H9 (cell line): ENCODE measurements at regions not wholly inside any gene's neighbourhood (a gene's known extent, or its start where the extent isn't known, plus 50 kb on each side); places are given as distances from the start of the nearest gene placed in this dataset.

Experiments used
- DNase-seq: peaks from one replicate; pipeline ENCODE4 v3.0.0-alpha.2; 2017
- H2AFZ ChIP-seq: one replicate; pipeline ENCODE4 v1.6.1; 2013; ENCODE audit warnings: mild to moderate bottlenecking, low read length, control low read depth, moderate library complexity
- H2AK5ac ChIP-seq: 2 replicates; pipeline ENCODE4 v1.6.1; 2013; ENCODE audit warnings: low read length, control low read depth, mixed read lengths; ENCODE audit not compliant: insufficient read length
- H2BK120ac ChIP-seq: one replicate; pipeline ENCODE4 v1.6.1; 2013; ENCODE audit warnings: low read depth, mild to moderate bottlenecking, low read length, control low read depth, inconsistent platforms; ENCODE audit not compliant: poor library complexity, severe bottlenecking
- H2BK12ac ChIP-seq: 2 replicates; pipeline ENCODE4 v1.6.1; 2013; ENCODE audit warnings: low read length, control low read depth, mixed read lengths, low read depth; ENCODE audit not compliant: insufficient read length
- H2BK15ac ChIP-seq: 2 replicates; pipeline ENCODE4 v1.6.1; 2013; ENCODE audit warnings: low read depth, low read length, control low read depth
- H2BK20ac ChIP-seq: one replicate; pipeline ENCODE4 v1.6.1; 2013; ENCODE audit warnings: low read depth, mild to moderate bottlenecking, low read length, control low read depth, inconsistent platforms; ENCODE audit not compliant: poor library complexity, severe bottlenecking
- H2BK5ac ChIP-seq: 2 replicates; pipeline ENCODE4 v1.6.1; 2013; ENCODE audit warnings: low read length, control low read depth, mixed read lengths; ENCODE audit not compliant: insufficient read length
- H3K14ac ChIP-seq: 2 replicates; pipeline ENCODE4 v1.6.1; 2013; ENCODE audit warnings: low read length, control low read depth; ENCODE audit not compliant: insufficient read depth
- H3K18ac ChIP-seq: 2 replicates; pipeline ENCODE4 v1.6.1; 2013; ENCODE audit warnings: low read depth, mild to moderate bottlenecking, mixed read lengths, low read length, control low read depth; ENCODE audit not compliant: insufficient read length
- H3K23ac ChIP-seq: 2 replicates; pipeline ENCODE4 v1.6.1; 2013; ENCODE audit warnings: low read length, control low read depth, mixed read lengths, low read depth; ENCODE audit not compliant: insufficient read length
- H3K23me2 ChIP-seq: 2 replicates; pipeline ENCODE4 v1.6.1; 2013; ENCODE audit warnings: low read depth, mild to moderate bottlenecking, mixed read lengths, low read length, control low read depth; ENCODE audit not compliant: insufficient read length, poor library complexity, severe bottlenecking
- H3K27ac ChIP-seq: 2 replicates; pipeline ENCODE4 v1.5.1; 2013; ENCODE audit warnings: low read length, control low read depth, mixed read lengths, low read depth; ENCODE audit not compliant: insufficient read length
- H3K27me3 ChIP-seq: 2 replicates; pipeline ENCODE4 v1.6.1; 2013; ENCODE audit warnings: low read length, control low read depth, inconsistent platforms; ENCODE audit not compliant: insufficient read depth
- H3K4ac ChIP-seq: 2 replicates; pipeline ENCODE4 v1.6.1; 2013; ENCODE audit warnings: low read depth, mild to moderate bottlenecking, control low read depth, inconsistent platforms, low read length, moderate library complexity
- H3K4me1 ChIP-seq: 2 replicates; pipeline ENCODE4 v1.6.1; 2013; ENCODE audit warnings: low read length, control low read depth, inconsistent platforms; ENCODE audit not compliant: insufficient read depth
- H3K4me2 ChIP-seq: 2 replicates; pipeline ENCODE4 v1.6.1; 2013; ENCODE audit warnings: low read length, control low read depth, mixed read lengths; ENCODE audit not compliant: insufficient read length, insufficient read depth
- H3K56ac ChIP-seq: 2 replicates; pipeline ENCODE4 v1.6.1; 2013; ENCODE audit warnings: low read depth, mild to moderate bottlenecking, mixed read lengths, low read length, control low read depth; ENCODE audit not compliant: insufficient read length
- H3K79me1 ChIP-seq: 2 replicates; pipeline ENCODE4 v1.6.1; 2013; ENCODE audit warnings: low read depth, mild to moderate bottlenecking, moderate library complexity, low read length, control low read depth, inconsistent platforms; ENCODE audit not compliant: insufficient read depth, poor library complexity, severe bottlenecking
- H3K79me2 ChIP-seq: 2 replicates; pipeline ENCODE4 v1.6.1; 2013; ENCODE audit warnings: low read length, control low read depth, inconsistent platforms; ENCODE audit not compliant: insufficient read depth
- H3K9ac ChIP-seq: 2 replicates; pipeline ENCODE4 v1.6.1; 2013; ENCODE audit warnings: low read length, control low read depth, mixed read lengths; ENCODE audit not compliant: insufficient read length; ENCODE audit errors: extremely low read depth
- H3K9me3 ChIP-seq: one replicate; pipeline ENCODE4 v1.6.1; 2013; ENCODE audit warnings: low read depth, low read length, inconsistent platforms; ENCODE audit not compliant: control insufficient read depth
- H3T11ph ChIP-seq: one replicate; pipeline ENCODE4 v1.6.1; 2013; ENCODE audit warnings: mild to moderate bottlenecking, low read length, control low read depth, inconsistent platforms
- H4K20me1 ChIP-seq: one replicate; pipeline ENCODE4 v1.6.1; 2013; ENCODE audit not compliant: control insufficient read depth, insufficient read length, insufficient read depth
- H4K5ac ChIP-seq: 2 replicates; pipeline ENCODE4 v1.6.1; 2013; ENCODE audit warnings: low read depth, mild to moderate bottlenecking, mixed read lengths, low read length, control low read depth; ENCODE audit not compliant: insufficient read length
- H4K8ac ChIP-seq: replicated peaks from 2 replicates; pipeline ENCODE4 v1.6.1; 2013; ENCODE audit warnings: low read length, control low read depth, mixed read lengths, low read depth; ENCODE audit not compliant: insufficient read length
- H4K91ac ChIP-seq: 2 replicates; pipeline ENCODE4 v1.6.1; 2013; ENCODE audit warnings: low read depth, mild to moderate bottlenecking, moderate library complexity, mixed read lengths, low read length, control low read depth; ENCODE audit not compliant: insufficient read length
- H3K27ac Mint-ChIP-seq, 3 experiments: 2 replicates in 2 of 3; 3 replicates in 1 of 3; pipeline ENCODE4 v1.8.0; 2020 to 2021; ENCODE audit warnings: mixed read lengths in 3 of 3, mild to moderate bottlenecking in 1 of 3, moderate library complexity in 1 of 3
- H3K27me3 Mint-ChIP-seq: 2 replicates; pipeline ENCODE4 v1.8.0; 2021; ENCODE audit warnings: low read depth, mild to moderate bottlenecking, moderate library complexity, mixed read lengths
- H3K36me3 Mint-ChIP-seq, 3 experiments: 2 replicates in 2 of 3; 3 replicates in 1 of 3; pipeline ENCODE4 v1.8.0; 2020 to 2021; ENCODE audit warnings: low read depth in 3 of 3, mixed read lengths in 3 of 3; ENCODE audit not compliant: insufficient read depth in 1 of 3
- H3K4me1 Mint-ChIP-seq, 2 experiments: 2 replicates each; pipeline ENCODE4 v1.8.0; 2020; ENCODE audit warnings: mixed read lengths in 2 of 2
- H3K4me3 Mint-ChIP-seq, 2 experiments: 2 replicates in 1 of 2; 3 replicates in 1 of 2; pipeline ENCODE4 v1.8.0; 2020 to 2021; ENCODE audit warnings: mild to moderate bottlenecking in 2 of 2, mixed read lengths in 2 of 2, moderate library complexity in 1 of 2
- H3K9me3 Mint-ChIP-seq, 2 experiments: 2 replicates in 1 of 2; 3 replicates in 1 of 2; pipeline ENCODE4 v1.8.0; 2020; ENCODE audit warnings: mild to moderate bottlenecking in 2 of 2, mixed read lengths in 2 of 2, moderate library complexity in 1 of 2
- CTCF ChIP-seq: fragments of 200-600 bp; sonication (generic); conservative IDR thresholded peaks from 3 replicates; pipeline ENCODE4 v1.8.0; 2021; ENCODE audit warnings: antibody characterized with exemption, mild to moderate bottlenecking

- Mint-ChIP-seq H3K9me3 (peaks cover 0 to 3% of the 10 kb centered on the region in 2 experiments; a peak in 1 of 5 replicates), H3K4me1 (peaks cover 29 to 30% of the 10 kb centered on the region in 2 experiments), H3K27ac (no peak overlapping the region), H3K36me3 (no peaks in the 10 kb centered on the region; a peak in 2 of 7 replicates), H3K4me3 (no peak overlapping the region), H3K27me3 (no peaks in the 10 kb centered on the region)
- no peaks in the 10 kb centered on the region for H4K20me1 ChIP-seq
- no peak overlapping the region for H3K9ac ChIP-seq
- no peaks in the 10 kb centered on the region for H3K79me1 ChIP-seq
- H3K14ac ChIP-seq: no peak overlapping the region
- no peaks in the 10 kb centered on the region; the same call in none of the 2 replicates for H3K4me1 ChIP-seq
- no peak for DNase-seq
- no peak overlapping the region for H2BK20ac ChIP-seq
- H3K56ac ChIP-seq: no peak overlapping the region
- H3K9me3 ChIP-seq: no peaks in the 10 kb centered on the region
- no peak overlapping the region for H3K23ac ChIP-seq
- no peak overlapping the region for H3T11ph ChIP-seq
- no peak overlapping the region for H3K18ac ChIP-seq
- no peak overlapping the region for H2BK15ac ChIP-seq
- H2BK12ac ChIP-seq: no peak overlapping the region
- H4K5ac ChIP-seq: no peak overlapping the region
- H3K23me2 ChIP-seq: no peaks in the 10 kb centered on the region
- no peak overlapping the region for H3K4me2 ChIP-seq
- no peak overlapping the region for H2AK5ac ChIP-seq
- no peak overlapping the region for H3K27ac ChIP-seq
- no peak overlapping the region for H2AFZ ChIP-seq
- H4K91ac ChIP-seq: no peak overlapping the region
- no peaks in the 10 kb centered on the region for H3K27me3 ChIP-seq
- no peak overlapping the region for H2BK5ac ChIP-seq
- no peak overlapping the region for H3K4ac ChIP-seq
- H3K79me2 ChIP-seq: no peaks in the 10 kb centered on the region
- no peak for TF ChIP-seq CTCF
- no peak overlapping the region for H2BK120ac ChIP-seq
- no peak overlapping the region for H4K8ac ChIP-seq
These were observed 92.1 kb upstream of the PIK3C3 start for GRCh38 chr18:41862921-41863320.
